ENCODE measurements at regions not wholly inside any gene's neighbourhood (a gene's known extent, or its start where the extent isn't known, plus 50 kb on each side); places are given as distances from the start of the nearest gene placed in this dataset.

GRCh38 chr1:222358100-222358499 is 189.8 kb downstream of the HHIPL2 start:
- no TSS peak for BruUV-seq (replicated peaks)

GRCh38 chr1:222357252-222357651 is 190.7 kb downstream of the HHIPL2 start:
- ChIA-PET CTCF (no interaction called here), POLR2A (ENCODE audit: unreplicated experiment) (no interaction called here)
- no peaks in the 10 kb centered on the region for H3K9me3 ChIP-seq (ENCODE audit: insufficient read depth, low read depth)
- H3K27ac ChIP-seq = no peak overlapping the region
- H3K79me2 ChIP-seq (ENCODE audit: low read depth) = no peaks in the 10 kb centered on the region
- intact Hi-C loops (cut with micrococcal nuclease; ENCODE audit: unreplicated experiment) = no loop called here
- BruUV-seq (replicated peaks) = no TSS peak
- H3K4me3 ChIP-seq = no peak overlapping the region
- no peak for DNase-seq
- H3K27me3 ChIP-seq (ENCODE audit: insufficient read depth, low read depth) = no peaks in the 10 kb centered on the region
- H3K9me2 ChIP-seq (ENCODE audit: insufficient read depth) = peaks cover 5% of the 10 kb centered on the region; the same call in 1 of the 2 replicates
- no peak overlapping the region for H3K4me2 ChIP-seq
- no peaks in the 10 kb centered on the region; the same call in 1 of the 2 replicates for H3F3A ChIP-seq (ENCODE audit: insufficient read depth, low read depth)
- no peak overlapping the region for H2AFZ ChIP-seq
- no peak for TF ChIP-seq EZH2 (IDR thresholded peaks at IDR 0.05; ENCODE audit: low read depth)
- TF ChIP-seq, protein P1, sequence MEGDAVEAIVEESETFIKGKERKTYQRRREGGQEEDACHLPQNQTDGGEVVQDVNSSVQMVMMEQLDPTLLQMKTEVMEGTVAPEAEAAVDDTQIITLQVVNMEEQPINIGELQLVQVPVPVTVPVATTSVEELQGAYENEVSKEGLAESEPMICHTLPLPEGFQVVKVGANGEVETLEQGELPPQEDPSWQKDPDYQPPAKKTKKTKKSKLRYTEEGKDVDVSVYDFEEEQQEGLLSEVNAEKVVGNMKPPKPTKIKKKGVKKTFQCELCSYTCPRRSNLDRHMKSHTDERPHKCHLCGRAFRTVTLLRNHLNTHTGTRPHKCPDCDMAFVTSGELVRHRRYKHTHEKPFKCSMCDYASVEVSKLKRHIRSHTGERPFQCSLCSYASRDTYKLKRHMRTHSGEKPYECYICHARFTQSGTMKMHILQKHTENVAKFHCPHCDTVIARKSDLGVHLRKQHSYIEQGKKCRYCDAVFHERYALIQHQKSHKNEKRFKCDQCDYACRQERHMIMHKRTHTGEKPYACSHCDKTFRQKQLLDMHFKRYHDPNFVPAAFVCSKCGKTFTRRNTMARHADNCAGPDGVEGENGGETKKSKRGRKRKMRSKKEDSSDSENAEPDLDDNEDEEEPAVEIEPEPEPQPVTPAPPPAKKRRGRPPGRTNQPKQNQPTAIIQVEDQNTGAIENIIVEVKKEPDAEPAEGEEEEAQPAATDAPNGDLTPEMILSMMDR (conservative IDR thresholded peaks at IDR 0.05) = no peak
- H3K4me1 ChIP-seq (replicated peaks; ENCODE audit: insufficient read depth) = no peaks in the 10 kb centered on the region
- H4K20me1 ChIP-seq (ENCODE audit: insufficient read depth) = no peaks in the 10 kb centered on the region
- H3K36me3 ChIP-seq (ENCODE audit: low read depth) = no peaks in the 10 kb centered on the region

More at GRCh38 chr1:222358100-222358499, 189.8 kb downstream of the HHIPL2 start:
- intact Hi-C loops (cut with micrococcal nuclease; ENCODE audit: unreplicated experiment) = no loop called here
- no peaks in the 10 kb centered on the region for H3K27me3 ChIP-seq (ENCODE audit: insufficient read depth, low read depth)
- no peaks in the 10 kb centered on the region for H3K36me3 ChIP-seq (ENCODE audit: low read depth)
- no peak overlapping the region for H3K4me3 ChIP-seq
- H3K9me2 ChIP-seq (ENCODE audit: insufficient read depth) = peaks cover 5% of the 10 kb centered on the region; the same call in 1 of the 2 replicates
- no peaks in the 10 kb centered on the region for H3K79me2 ChIP-seq (ENCODE audit: low read depth)
- no peaks in the 10 kb centered on the region for H4K20me1 ChIP-seq (ENCODE audit: insufficient read depth)
- no peaks in the 10 kb centered on the region for H3K9me3 ChIP-seq (ENCODE audit: insufficient read depth, low read depth)
- TF ChIP-seq EZH2 (IDR thresholded peaks at IDR 0.05; ENCODE audit: low read depth) = no peak
- TF ChIP-seq, protein P1 (conservative IDR thresholded peaks at IDR 0.05) = no peak
- H3K4me2 ChIP-seq = no peak overlapping the region
- no peaks in the 10 kb centered on the region for H3K4me1 ChIP-seq (replicated peaks; ENCODE audit: insufficient read depth)
- DNase-seq = no peak
- H2AFZ ChIP-seq = no peak overlapping the region
- ChIA-PET CTCF (no interaction called here), POLR2A (ENCODE audit: unreplicated experiment) (no interaction called here)
- H3K27ac ChIP-seq = no peak overlapping the region
- no peaks in the 10 kb centered on the region; the same call in 1 of the 2 replicates for H3F3A ChIP-seq (ENCODE audit: insufficient read depth, low read depth)

- no peaks in the 10 kb centered on the region for H3F3A ChIP-seq (ENCODE audit: insufficient read depth, low read depth)
- no peaks in the 10 kb centered on the region for H3K36me3 ChIP-seq (ENCODE audit: low read depth)
- H3K27me3 ChIP-seq (ENCODE audit: insufficient read depth, low read depth) = no peaks in the 10 kb centered on the region
- no peak for TF ChIP-seq EZH2 (IDR thresholded peaks at IDR 0.05; ENCODE audit: low read depth)
- TF ChIP-seq, protein P1 (conservative IDR thresholded peaks at IDR 0.05) = no peak
- H3K9me3 ChIP-seq (ENCODE audit: insufficient read depth, low read depth) = no peaks in the 10 kb centered on the region
- no peaks in the 10 kb centered on the region for H3K79me2 ChIP-seq (ENCODE audit: low read depth)
- H3K9me2 ChIP-seq (ENCODE audit: insufficient read depth) = peaks cover 5% of the 10 kb centered on the region; the same call in 1 of the 2 replicates
- no peak overlapping the region for H3K4me3 ChIP-seq
- intact Hi-C loops (cut with micrococcal nuclease; ENCODE audit: unreplicated experiment) = no loop called here
- no peaks in the 10 kb centered on the region for H4K20me1 ChIP-seq (ENCODE audit: insufficient read depth)
- DNase-seq = no peak
- CTCF ChIA-PET = no interaction called here
- H3K27ac ChIP-seq = no peak overlapping the region
- BruUV-seq (replicated peaks) = no TSS peak
- no peak overlapping the region for H3K4me2 ChIP-seq
- no peak overlapping the region for H2AFZ ChIP-seq
- no peaks in the 10 kb centered on the region for H3K4me1 ChIP-seq (replicated peaks; ENCODE audit: insufficient read depth)
- POLR2A ChIA-PET (ENCODE audit: unreplicated experiment) = no interaction called here
Observed at GRCh38 chr1:222347627-222348026, 200.3 kb downstream of the HHIPL2 start.

Measured in PC-9 (cell line).